ENCODE measurements at regions not wholly inside any gene's neighbourhood (a gene's known extent, or its start where the extent isn't known, plus 50 kb on each side); places are given as distances from the start of the nearest gene placed in this dataset.

DNA sequence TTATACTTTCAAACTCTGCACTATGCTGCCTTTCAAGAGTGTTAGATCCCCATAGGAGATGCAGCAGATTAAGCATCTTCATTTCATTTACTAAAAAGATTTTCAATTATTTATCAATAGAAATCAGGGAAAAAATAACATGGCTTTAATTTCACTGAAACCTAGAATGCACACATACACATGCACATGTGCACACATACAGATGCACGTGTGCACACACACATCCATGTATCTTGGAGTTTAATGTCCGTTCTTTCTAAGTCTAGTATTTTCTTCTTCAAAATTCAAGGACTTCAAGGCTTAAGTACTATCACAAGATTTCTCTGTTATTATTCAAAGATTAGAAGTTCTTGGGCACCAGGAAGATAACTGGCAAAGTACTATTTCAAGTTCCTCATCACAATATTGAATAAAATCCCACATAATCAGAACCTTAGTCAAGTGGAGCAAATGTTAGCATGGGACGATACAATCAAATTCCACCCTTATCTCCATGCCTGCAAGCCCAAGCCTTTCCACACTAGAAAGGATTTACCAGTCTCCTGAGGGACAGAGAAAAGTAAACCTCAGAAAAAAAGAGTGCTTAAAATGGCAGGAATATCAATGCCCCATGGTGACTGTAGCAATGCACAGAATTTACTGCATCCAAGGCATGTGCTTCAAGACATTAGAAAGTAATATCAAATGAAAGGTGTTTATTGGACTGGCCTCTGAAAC is 494.4 kb downstream of the XPNPEP1 start:
- Histone ChIP-seq H3K23ac (ENCODE audit: insufficient read length, low read depth, low read length) (no peak overlapping the region), H2BK120ac (ENCODE audit: low read depth, low read length, poor library complexity, severe bottlenecking) (no peak overlapping the region), H3K23me2 (ENCODE audit: insufficient read length, low read depth, low read length, poor library complexity, severe bottlenecking) (no peaks in the 10 kb centered on the region), H4K8ac (replicated peaks; ENCODE audit: insufficient read length, low read depth, low read length) (no peak overlapping the region), H3K27ac (ENCODE audit: insufficient read length, low read depth, low read length) (no peak overlapping the region), H2BK15ac (ENCODE audit: low read depth, low read length) (no peak overlapping the region), H3K9ac (ENCODE audit: extremely low read depth, insufficient read length, low read length) (no peak overlapping the region), H2BK20ac (ENCODE audit: low read depth, low read length, poor library complexity, severe bottlenecking) (no peak overlapping the region), H3K4me2 (ENCODE audit: insufficient read depth, insufficient read length, low read length) (no peak overlapping the region), H4K91ac (ENCODE audit: insufficient read length, low read depth, low read length) (no peak overlapping the region), H3K79me1 (ENCODE audit: insufficient read depth, low read depth, low read length, poor library complexity, severe bottlenecking) (no peaks in the 10 kb centered on the region), H3K9me3 (ENCODE audit: control insufficient read depth, low read depth, low read length) (no peaks in the 10 kb centered on the region), H2AK5ac (ENCODE audit: insufficient read length, low read length) (no peak overlapping the region), H2BK12ac (ENCODE audit: insufficient read length, low read depth, low read length) (no peak overlapping the region), H3K56ac (ENCODE audit: insufficient read length, low read depth, low read length) (no peak overlapping the region), H3K18ac (ENCODE audit: insufficient read length, low read depth, low read length) (no peak overlapping the region), H3K27me3 (ENCODE audit: insufficient read depth, low read length) (no peaks in the 10 kb centered on the region), H3K4me1 (ENCODE audit: insufficient read depth, low read length) (peaks cover 2% of the 10 kb centered on the region; the same call in 1 of the 2 replicates), H4K5ac (ENCODE audit: insufficient read length, low read depth, low read length) (no peak overlapping the region), H3T11ph (ENCODE audit: low read length) (no peak overlapping the region), H4K20me1 (ENCODE audit: control insufficient read depth, insufficient read depth, insufficient read length) (no peaks in the 10 kb centered on the region), H3K4ac (ENCODE audit: low read depth, low read length) (no peak overlapping the region), H2AFZ (ENCODE audit: low read length) (no peak overlapping the region), H3K79me2 (ENCODE audit: insufficient read depth, low read length) (no peaks in the 10 kb centered on the region), H2BK5ac (ENCODE audit: insufficient read length, low read length) (no peak overlapping the region), H3K14ac (ENCODE audit: insufficient read depth, low read length) (no peak overlapping the region)
- H3K4me3 Mint-ChIP-seq: no peak overlapping the region
- H3K4me1 Mint-ChIP-seq: peaks cover 9 to 11% of the 10 kb centered on the region in 2 experiments
- no peaks in the 10 kb centered on the region for H3K36me3 Mint-ChIP-seq (ENCODE audit: insufficient read depth in 1 of 3, low read depth in 3 of 3)
- no CpG with 5 or more reads among the region's 3 CpGs for WGBS (ENCODE audit: extremely low coverage, insufficient read length, low lambda C conversion rate)
- TF ChIP-seq CTCF (conservative IDR thresholded peaks at IDR 0.05): no peak
- H3K27ac Mint-ChIP-seq: no peak overlapping the region
- DNase-seq: no peak
- H3K9me3 Mint-ChIP-seq: no peaks in the 10 kb centered on the region
- no peaks in the 10 kb centered on the region for H3K27me3 Mint-ChIP-seq (ENCODE audit: low read depth)

All from H9 (cell line).